DND-41 (cell line): ENCODE measurements at regions not wholly inside any gene's neighbourhood (a gene's known extent, or its start where the extent isn't known, plus 50 kb on each side); places are given as distances from the start of the nearest gene placed in this dataset.

Source experiments
- ATAC-seq: fragments of 200-7000 bp; cut with Tn5 transposase; 3 replicates; pipeline ENCODE4 v1.9.1; 2021; ENCODE audit warnings: low read depth; ENCODE audit not compliant: insufficient read depth
- DNase-seq: peaks from one replicate; pipeline ENCODE4 v3.0.0-alpha.2; 2020
- H2AFZ ChIP-seq: 2 replicates; pipeline ENCODE4 v1.6.0; 2012; ENCODE audit warnings: low read depth, low read length
- H3K27ac ChIP-seq: 2 replicates; pipeline ENCODE4 v1.5.1; 2012; ENCODE audit warnings: low read length, inconsistent platforms
- H3K27me3 ChIP-seq: fragments of 200-600 bp; sonication (generic); 2 replicates; pipeline ENCODE4 v1.6.0; 2012; ENCODE audit warnings: low read length, mild to moderate bottlenecking, inconsistent platforms; ENCODE audit not compliant: insufficient read depth, poor library complexity
- H3K36me3 ChIP-seq: 2 replicates; pipeline ENCODE4 v1.5.1; 2012; ENCODE audit warnings: low read length, inconsistent platforms; ENCODE audit not compliant: insufficient read depth
- H3K4me1 ChIP-seq: 2 replicates; pipeline ENCODE4 v1.5.1; 2012; ENCODE audit warnings: mild to moderate bottlenecking, low read length; ENCODE audit not compliant: insufficient read depth
- H3K4me2 ChIP-seq: 2 replicates; pipeline ENCODE4 v1.6.0; 2012; ENCODE audit warnings: mild to moderate bottlenecking, moderate library complexity, low read length, inconsistent platforms; ENCODE audit not compliant: insufficient read depth
- H3K4me3 ChIP-seq, 2 experiments: fragments of 200-600 bp in 1 of 2; shearing (Covaris generic) in 1 of 2; 2 replicates each; pipeline ENCODE4 v1.5.1; 2012 to 2016; ENCODE audit warnings: inconsistent platforms in 2 of 2, low read length in 2 of 2, mild to moderate bottlenecking in 2 of 2, low read depth in 1 of 2, moderate library complexity in 1 of 2
- H3K79me2 ChIP-seq: 2 replicates; pipeline ENCODE4 v1.6.0; 2012; ENCODE audit warnings: low read length, inconsistent platforms; ENCODE audit not compliant: insufficient read depth
- H3K9ac ChIP-seq: 2 replicates; pipeline ENCODE4 v1.6.0; 2012; ENCODE audit warnings: low read depth, mild to moderate bottlenecking, inconsistent platforms, low read length, moderate library complexity
- H3K9me3 ChIP-seq: 2 replicates; pipeline ENCODE4 v1.5.1; 2012; ENCODE audit warnings: low read length, moderate library complexity, mild to moderate bottlenecking, inconsistent platforms; ENCODE audit not compliant: insufficient read depth, severe bottlenecking
- H4K20me1 ChIP-seq: 2 replicates; pipeline ENCODE4 v1.6.0; 2012; ENCODE audit warnings: low read length; ENCODE audit not compliant: insufficient read depth
- EZH2 ChIP-seq: IDR thresholded peaks from 3 replicates; pipeline ENCODE4 v1.6.1; 2012; ENCODE audit warnings: borderline replicate concordance, low read depth, mild to moderate bottlenecking, moderate library complexity, low read length, inconsistent platforms; ENCODE audit not compliant: severe bottlenecking
- TF ChIP-seq, protein P1 (sequence below): IDR thresholded peaks from 2 replicates; pipeline ENCODE4 v1.5.1; 2012; ENCODE audit warnings: borderline replicate concordance, low read length, moderate library complexity, mild to moderate bottlenecking; ENCODE audit not compliant: poor library complexity, severe bottlenecking; ENCODE audit errors: extremely low read depth

DNA sequence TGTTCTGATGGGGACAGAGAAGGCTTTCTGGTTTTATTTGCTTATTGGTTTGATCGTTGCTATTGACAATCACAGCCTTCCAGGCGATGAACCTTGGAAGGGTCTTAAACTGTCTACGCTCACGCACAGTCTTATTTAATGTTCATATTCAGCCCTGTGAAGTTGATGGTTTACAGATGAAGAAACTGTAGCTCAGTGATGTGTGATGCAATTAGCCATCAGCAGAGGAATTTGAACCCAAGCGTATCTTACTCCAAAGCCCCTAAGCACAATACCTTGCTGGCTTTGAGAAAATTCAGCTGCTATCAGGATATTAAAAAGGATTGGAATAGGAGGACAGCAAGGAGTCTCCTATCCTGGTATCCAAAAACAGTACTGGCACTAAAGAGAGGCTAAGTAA, 77.1 kb upstream of the CALM2 start:
- Histone ChIP-seq H4K20me1 (no peaks in the 10 kb centered on the region), H3K9me3 (no peaks in the 10 kb centered on the region), H3K27me3 (no peaks in the 10 kb centered on the region), H3K27ac (no peak overlapping the region), H3K9ac (no peak overlapping the region), H3K36me3 (no peaks in the 10 kb centered on the region), H2AFZ (no peak overlapping the region), H3K4me3 (no peak overlapping the region), H3K4me2 (no peak overlapping the region), H3K79me2 (no peaks in the 10 kb centered on the region), H3K4me1 (no peaks in the 10 kb centered on the region)
- TF ChIP-seq EZH2: no peak
- TF ChIP-seq, protein P1, sequence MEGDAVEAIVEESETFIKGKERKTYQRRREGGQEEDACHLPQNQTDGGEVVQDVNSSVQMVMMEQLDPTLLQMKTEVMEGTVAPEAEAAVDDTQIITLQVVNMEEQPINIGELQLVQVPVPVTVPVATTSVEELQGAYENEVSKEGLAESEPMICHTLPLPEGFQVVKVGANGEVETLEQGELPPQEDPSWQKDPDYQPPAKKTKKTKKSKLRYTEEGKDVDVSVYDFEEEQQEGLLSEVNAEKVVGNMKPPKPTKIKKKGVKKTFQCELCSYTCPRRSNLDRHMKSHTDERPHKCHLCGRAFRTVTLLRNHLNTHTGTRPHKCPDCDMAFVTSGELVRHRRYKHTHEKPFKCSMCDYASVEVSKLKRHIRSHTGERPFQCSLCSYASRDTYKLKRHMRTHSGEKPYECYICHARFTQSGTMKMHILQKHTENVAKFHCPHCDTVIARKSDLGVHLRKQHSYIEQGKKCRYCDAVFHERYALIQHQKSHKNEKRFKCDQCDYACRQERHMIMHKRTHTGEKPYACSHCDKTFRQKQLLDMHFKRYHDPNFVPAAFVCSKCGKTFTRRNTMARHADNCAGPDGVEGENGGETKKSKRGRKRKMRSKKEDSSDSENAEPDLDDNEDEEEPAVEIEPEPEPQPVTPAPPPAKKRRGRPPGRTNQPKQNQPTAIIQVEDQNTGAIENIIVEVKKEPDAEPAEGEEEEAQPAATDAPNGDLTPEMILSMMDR: no peak
- no peak for ATAC-seq
- DNase-seq: no peak

- Histone ChIP-seq H3K9ac (no peak overlapping the region), H3K36me3 (no peaks in the 10 kb centered on the region), H3K4me1 (no peaks in the 10 kb centered on the region), H3K79me2 (no peaks in the 10 kb centered on the region), H3K27ac (no peak overlapping the region), H2AFZ (no peak overlapping the region), H4K20me1 (no peaks in the 10 kb centered on the region), H3K27me3 (peaks cover 6% of the 10 kb centered on the region), H3K9me3 (no peaks in the 10 kb centered on the region), H3K4me2 (no peak overlapping the region), H3K4me3 (no peak overlapping the region)
- TF ChIP-seq, protein P1: no peak
- TF ChIP-seq EZH2: no peak
- no peak for DNase-seq
- ATAC-seq: no peak
These were observed 75.0 kb upstream of the CALM2 start for GRCh38 chr2:47251404-47251675.

GRCh38 chr2:47250586-47251403, 74.5 kb upstream of the CALM2 start:
- H3K36me3 ChIP-seq: no peaks in the 10 kb centered on the region
- TF ChIP-seq, protein P1: no peak
- TF ChIP-seq EZH2: no peak
- no peaks in the 10 kb centered on the region for H3K4me1 ChIP-seq
- no peaks in the 10 kb centered on the region for H3K79me2 ChIP-seq
- no peaks in the 10 kb centered on the region for H4K20me1 ChIP-seq
- no peak overlapping the region for H3K9ac ChIP-seq
- no peak overlapping the region for H2AFZ ChIP-seq
- H3K4me3 ChIP-seq: no peak overlapping the region
- H3K4me2 ChIP-seq: no peak overlapping the region
- no peaks in the 10 kb centered on the region for H3K9me3 ChIP-seq
- ATAC-seq (no peak), DNase-seq (no peak)
- peaks cover 6% of the 10 kb centered on the region for H3K27me3 ChIP-seq
- no peak overlapping the region for H3K27ac ChIP-seq
